HG03460 (cell line): ENCODE measurements at regions not wholly inside any gene's neighbourhood (a gene's known extent, or its start where the extent isn't known, plus 50 kb on each side); places are given as distances from the start of the nearest gene placed in this dataset.
"Not testable (repeated sequence)": the region's sequence is repeated elsewhere in the genome, so short reads cannot be mapped to it uniquely, and the experiment has no call there.

Experiments
- ATAC-seq: cut with Tn5 transposase; IDR thresholded peaks from one replicate; pipeline ENCODE4 v1.9.1; 2021; ENCODE audit not compliant: unreplicated experiment

GRCh38 chr19:28609091-28609755 lies 603.7 kb downstream of the UQCRFS1 start:
- no peak for ATAC-seq

DNA sequence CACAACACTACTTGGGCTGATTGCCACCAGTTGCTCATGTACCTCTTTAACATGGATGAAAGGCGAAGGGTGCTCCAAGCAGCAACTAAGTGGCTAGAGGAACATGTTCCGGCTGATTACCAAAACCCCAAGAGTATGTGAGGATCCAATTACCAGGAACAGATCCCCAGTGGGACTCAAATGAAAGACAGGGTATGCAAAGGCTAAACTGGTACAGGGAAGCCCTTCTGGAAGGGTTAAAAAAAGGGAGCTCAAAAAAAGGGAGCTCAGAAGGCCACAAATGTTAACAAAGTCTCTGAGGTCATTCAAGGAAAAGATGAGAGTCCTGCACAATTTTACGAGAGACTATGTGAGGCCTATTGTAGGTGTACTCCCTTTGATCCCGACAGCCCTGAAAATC lies 604.7 kb downstream of the UQCRFS1 start:
- no peak for ATAC-seq

DNA sequence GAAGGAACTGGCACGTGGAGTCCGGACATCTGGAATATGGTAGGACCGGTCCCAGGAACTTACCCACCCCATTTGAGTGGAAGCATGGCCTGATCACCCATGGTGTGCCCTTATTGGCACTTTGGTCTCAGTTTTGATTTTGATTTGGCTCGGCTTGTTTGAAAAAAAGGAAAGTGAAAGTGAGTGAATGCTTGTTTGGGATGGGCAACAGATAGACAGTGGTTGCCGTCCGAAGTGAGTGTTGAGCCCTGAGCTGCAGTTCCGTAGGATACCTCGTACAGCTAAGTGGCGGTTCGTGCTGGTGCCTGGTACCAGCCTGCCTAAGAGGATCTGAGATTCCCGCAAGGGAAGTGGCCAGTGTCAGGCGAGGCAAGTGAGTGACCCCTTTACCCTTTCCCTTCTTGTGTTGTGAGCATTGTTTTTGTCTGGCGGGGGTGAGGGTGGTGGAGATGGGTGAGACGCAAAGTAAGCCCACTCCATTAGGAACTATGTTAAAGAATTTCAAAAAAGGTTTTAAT lies 605.8 kb downstream of the UQCRFS1 start:
- ATAC-seq, result no peak

GRCh38 chr19:28606269-28607032 lies 606.5 kb downstream of the UQCRFS1 start:
- ATAC-seq, result no peak

DNA sequence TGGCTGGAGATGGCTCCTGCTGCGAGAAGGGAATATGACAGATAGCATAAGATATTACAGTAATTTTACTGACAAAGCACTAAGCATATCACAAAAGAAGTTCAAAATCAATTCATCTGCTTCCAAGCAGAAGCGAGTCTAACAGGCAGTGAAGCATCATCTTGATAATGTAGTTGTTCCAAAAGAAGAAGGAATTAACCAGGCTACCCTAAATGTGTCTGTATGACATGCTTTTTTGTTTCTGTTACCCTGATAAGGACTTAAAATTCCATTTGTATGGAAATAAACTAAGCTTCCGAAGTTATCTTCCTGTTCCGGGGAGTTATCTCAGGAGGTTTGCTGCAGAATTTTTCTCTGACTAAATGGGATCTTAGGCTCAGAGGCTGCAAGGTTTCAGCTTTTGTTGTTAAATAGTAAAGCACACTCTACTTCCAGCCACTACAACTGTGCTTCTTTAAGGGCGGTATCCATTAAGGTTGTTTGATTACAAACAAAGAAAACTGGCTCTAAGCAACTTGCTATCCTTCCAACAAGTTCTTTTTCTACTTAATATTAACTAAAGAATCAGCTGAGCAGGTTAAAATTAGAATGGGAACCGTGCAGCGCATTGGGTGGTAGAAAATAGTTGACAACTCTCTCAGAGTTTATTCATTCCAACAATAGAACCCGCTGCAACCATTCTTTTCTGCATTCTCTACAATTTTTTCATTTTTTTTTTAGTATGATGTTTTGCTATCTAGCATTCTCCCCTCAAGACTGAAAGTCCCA lies 607.3 kb downstream of the UQCRFS1 start:
- ATAC-seq, result no peak

GRCh38 chr19:28603453-28603852 lies 609.5 kb downstream of the UQCRFS1 start:
- no peak for ATAC-seq

GRCh38 chr19:28602675-28603298 lies 610.2 kb downstream of the UQCRFS1 start:
- no peak for ATAC-seq

GRCh38 chr19:28601723-28602440 lies 611.1 kb downstream of the UQCRFS1 start:
- no peak for ATAC-seq

DNA sequence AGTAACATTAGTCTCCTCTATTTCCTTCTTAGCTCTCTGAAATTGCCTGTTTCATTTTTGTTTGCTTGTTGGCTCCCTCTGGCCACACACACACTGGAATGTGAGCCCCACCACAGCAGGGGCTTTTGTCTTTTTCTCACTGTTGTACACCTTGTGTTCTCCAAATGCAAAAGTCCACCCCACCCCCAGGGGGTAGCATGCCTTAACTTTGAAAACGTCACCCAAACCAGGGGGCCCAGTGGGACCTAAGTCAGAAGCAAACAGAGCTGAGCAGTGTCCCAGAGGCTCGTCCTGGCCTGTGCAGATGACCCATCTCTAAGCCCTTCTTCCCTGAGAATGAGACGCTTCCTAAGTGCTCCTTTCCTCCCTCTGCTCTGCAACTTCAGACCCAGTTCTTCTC lies 614.1 kb downstream of the UQCRFS1 start:
- no peak for ATAC-seq

DNA sequence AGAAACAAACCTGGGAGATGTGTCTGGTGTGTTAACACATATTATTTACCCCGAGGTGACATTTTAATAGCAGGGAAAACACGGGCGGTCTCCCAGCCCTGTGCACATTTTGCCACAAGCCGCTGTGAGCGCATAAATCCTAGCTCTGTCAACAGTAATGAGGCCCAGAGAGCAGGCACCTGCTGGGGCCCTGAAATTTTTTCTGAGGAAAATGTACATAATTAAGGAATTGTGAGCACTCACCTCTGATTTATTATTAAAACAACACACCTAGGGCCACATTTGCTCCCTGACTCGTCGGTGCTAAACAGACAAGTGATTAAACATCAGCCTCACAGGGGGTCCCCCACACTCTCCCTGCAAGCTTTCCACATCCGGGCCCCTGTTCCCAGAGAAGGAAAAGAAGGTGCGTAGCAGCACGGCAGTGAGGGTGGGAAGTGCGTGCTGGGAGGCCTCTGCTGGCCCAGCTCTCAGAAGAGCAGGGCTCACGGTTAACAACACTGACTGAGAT lies 616.3 kb downstream of the UQCRFS1 start:
- ATAC-seq, result no peak

GRCh38 chr19:28595722-28596480 lies 617.0 kb downstream of the UQCRFS1 start:
- ATAC-seq, result no peak

DNA sequence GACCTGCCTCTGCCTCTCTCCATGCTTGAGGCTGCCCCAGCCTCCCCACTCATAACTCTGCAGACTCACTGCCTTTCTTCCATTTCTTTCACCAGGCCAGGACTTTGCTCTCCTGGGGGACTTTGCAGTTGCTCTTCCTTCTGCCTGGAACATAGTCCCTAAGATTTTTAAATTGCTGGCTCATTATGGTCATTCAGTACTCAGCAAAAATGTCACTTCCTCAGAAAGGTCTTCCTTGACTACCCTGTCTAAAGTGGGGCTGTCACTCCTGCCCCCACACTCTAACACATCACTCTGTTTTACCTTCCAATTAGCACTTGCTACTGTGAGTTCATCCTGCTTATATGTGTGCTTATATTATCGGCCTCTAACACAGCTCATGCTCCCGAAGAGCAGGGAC lies 618.2 kb downstream of the UQCRFS1 start:
- no peak for ATAC-seq

DNA sequence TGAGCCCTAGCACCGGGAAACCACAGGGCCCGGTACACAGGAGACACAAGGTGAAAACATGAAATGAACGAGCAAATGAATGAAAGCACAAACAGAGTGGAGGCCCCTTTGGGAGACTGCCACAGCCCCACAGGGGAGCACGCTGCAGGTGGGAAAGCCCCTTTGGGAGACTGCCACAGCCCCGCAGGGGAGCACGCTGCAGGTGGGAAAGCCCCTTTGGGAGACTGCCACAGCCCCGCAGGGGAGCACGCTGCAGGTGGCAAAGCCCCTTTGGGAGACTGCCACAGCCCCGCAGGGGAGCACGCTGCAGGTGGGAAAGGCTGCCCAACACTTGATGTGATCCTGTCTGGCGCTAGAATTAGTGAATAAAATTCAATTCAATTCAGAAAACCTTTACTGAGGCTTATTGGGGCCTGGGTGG lies 623.0 kb downstream of the UQCRFS1 start:
- not testable (repeated sequence) for ATAC-seq

DNA sequence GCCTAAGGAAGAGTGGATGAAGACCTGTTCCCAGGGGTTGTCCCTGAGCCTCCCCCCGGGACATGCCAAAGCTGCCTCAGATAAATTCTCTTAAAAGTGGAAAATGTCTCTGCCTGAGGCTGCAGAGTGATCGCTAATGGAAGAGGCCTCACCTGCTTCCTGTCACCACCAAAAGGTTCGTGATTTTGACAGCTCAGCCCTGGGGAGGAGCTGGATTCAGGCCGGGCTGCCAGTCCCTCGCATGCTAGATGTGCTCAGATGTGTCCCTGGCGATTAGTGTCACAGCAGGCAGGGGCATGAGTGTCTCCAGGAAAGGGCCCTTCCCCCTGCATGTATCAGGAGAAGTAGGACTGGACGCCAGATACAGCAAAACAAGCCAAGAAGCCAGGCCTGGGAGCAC lies 626.5 kb downstream of the UQCRFS1 start:
- ATAC-seq, result no peak

DNA sequence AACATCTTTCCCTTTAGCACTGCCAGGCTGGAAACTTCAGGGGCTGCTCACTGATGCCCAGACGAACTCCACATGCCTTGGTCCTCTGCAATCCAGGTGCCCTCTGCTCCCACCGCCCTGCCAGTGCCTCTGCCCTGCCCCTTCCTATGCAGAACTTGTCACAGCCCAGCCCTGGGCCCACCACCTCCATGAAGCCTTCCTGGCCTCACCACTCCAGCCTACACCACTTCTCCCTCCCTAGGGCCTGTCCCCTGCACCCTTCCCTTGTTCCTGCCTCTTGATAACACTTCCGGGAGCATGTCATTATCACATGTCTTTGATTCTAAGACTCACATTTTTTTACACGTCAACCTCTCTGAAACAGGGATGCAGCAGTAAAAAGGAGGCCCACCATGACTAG lies 627.2 kb downstream of the UQCRFS1 start:
- no peak for ATAC-seq

DNA sequence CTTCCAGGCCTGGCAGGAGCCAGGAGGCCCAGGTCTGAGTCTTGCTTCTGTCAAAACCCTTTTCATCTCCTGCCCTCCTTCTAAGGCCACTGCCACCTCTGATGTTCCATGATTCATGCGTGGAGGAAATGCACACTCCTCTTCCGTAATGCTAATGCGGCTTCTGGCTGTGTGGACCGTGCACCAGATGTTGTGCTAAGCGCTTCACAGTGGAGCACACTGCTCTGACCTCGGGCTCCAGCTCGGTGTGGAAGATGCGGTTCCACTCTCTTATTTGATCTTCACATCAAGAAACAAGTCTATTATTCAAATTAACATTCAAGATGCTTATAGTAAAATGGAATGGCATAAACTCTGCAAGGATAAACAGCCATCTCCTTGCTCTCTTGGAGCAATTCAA lies 629.2 kb downstream of the UQCRFS1 start:
- ATAC-seq, result no peak

- ATAC-seq, result no peak
These were observed 629.7 kb downstream of the UQCRFS1 start for GRCh38 chr19:28583242-28583641.

DNA sequence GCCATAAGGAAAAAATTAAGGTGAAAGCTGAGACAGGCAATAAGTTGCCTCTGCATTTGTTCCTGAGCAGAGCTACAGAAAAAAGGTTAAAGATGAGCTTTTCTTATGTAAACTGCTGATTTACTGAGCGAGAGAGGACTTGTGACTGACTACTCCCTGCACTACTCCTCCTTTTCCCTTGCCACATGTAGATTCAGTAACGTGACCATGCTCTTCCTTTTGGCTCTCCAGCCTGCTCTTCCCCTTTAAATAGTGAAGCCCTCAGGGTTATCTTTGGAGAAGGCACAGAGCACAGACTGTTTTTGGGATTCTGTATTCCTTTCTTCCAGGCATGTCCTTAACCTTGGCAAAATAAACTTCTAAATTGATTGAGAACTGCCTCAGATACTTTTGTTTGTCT lies 630.2 kb downstream of the UQCRFS1 start:
- no peak for ATAC-seq

- no peak for ATAC-seq
These were observed 630.6 kb downstream of the UQCRFS1 start for GRCh38 chr19:28582344-28582743.

- no peak for ATAC-seq
These were observed 631.5 kb downstream of the UQCRFS1 start for GRCh38 chr19:28581468-28581770.
